SK-N-MC (cell line): ENCODE measurements at regions not wholly inside any gene's neighbourhood (a gene's known extent, or its start where the extent isn't known, plus 50 kb on each side); places are given as distances from the start of the nearest gene placed in this dataset.

Experiments used
- EZH2 ChIP-seq: fragments of 200-600 bp; sonication (generic); IDR thresholded peaks from one replicate; pipeline ENCODE4 v1.6.1; 2017; ENCODE audit warnings: antibody characterized with exemption
- FOXP2 ChIP-seq: optimal IDR thresholded peaks from 2 replicates; pipeline ENCODE3; 2011; ENCODE audit warnings: mild to moderate bottlenecking, moderate library complexity; ENCODE audit not compliant: insufficient read depth; ENCODE audit errors: extremely low read length, control extremely low read depth
- POLR2AphosphoS5 ChIP-seq: IDR thresholded peaks from 2 replicates; pipeline ENCODE4 v1.6.1; 2012; ENCODE audit warnings: mild to moderate bottlenecking, low read depth, low read length, borderline replicate concordance

- TF ChIP-seq POLR2AphosphoS5 (no peak), EZH2 (no peak), FOXP2 (no peak)
Observed at GRCh38 chr10:64444163-64444562, 923.0 kb downstream of the REEP3 start.
